Choroid plexus epithelial cell (primary cell): ENCODE measurements at regions not wholly inside any gene's neighbourhood (a gene's known extent, or its start where the extent isn't known, plus 50 kb on each side); places are given as distances from the start of the nearest gene placed in this dataset.

Experiments used
- DNase-seq: peaks from one replicate; pipeline ENCODE4 v3.0.0-alpha.2; 2010; ENCODE audit warnings: low read depth
- H3K4me3 ChIP-seq: 2 replicates; pipeline ENCODE4 v1.5.1; 2011; ENCODE audit warnings: low read depth, mild to moderate bottlenecking, control low read depth, low read length, moderate library complexity
- TF ChIP-seq, protein P1 (sequence below): conservative IDR thresholded peaks from 2 replicates; pipeline ENCODE4 v1.5.1; 2011; ENCODE audit warnings: low read depth, mild to moderate bottlenecking, control low read depth, inconsistent platforms, low read length, moderate library complexity

DNA sequence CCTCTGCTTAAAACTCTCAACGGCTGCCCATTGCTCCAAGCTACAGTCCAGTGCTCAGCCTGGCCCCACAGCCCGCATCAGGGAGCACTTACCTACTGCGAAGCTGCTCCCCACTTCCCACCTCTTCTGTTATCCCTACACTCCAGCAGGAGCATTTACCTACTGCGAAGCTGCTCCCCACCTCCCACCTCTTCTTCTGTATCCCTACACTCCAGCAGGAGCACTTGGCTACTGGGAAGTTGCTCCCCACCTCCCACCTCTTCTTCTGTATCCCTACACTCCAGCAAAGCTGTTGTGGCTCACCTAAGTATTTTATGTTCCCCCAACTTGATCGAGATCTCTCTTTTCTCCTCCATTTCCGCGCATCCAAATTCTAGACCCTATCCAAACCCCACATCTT lies 563.3 kb upstream of the ZFP42 start:
- no peak overlapping the region for H3K4me3 ChIP-seq
- TF ChIP-seq, protein P1, sequence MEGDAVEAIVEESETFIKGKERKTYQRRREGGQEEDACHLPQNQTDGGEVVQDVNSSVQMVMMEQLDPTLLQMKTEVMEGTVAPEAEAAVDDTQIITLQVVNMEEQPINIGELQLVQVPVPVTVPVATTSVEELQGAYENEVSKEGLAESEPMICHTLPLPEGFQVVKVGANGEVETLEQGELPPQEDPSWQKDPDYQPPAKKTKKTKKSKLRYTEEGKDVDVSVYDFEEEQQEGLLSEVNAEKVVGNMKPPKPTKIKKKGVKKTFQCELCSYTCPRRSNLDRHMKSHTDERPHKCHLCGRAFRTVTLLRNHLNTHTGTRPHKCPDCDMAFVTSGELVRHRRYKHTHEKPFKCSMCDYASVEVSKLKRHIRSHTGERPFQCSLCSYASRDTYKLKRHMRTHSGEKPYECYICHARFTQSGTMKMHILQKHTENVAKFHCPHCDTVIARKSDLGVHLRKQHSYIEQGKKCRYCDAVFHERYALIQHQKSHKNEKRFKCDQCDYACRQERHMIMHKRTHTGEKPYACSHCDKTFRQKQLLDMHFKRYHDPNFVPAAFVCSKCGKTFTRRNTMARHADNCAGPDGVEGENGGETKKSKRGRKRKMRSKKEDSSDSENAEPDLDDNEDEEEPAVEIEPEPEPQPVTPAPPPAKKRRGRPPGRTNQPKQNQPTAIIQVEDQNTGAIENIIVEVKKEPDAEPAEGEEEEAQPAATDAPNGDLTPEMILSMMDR = no peak
- DNase-seq = no peak

DNA sequence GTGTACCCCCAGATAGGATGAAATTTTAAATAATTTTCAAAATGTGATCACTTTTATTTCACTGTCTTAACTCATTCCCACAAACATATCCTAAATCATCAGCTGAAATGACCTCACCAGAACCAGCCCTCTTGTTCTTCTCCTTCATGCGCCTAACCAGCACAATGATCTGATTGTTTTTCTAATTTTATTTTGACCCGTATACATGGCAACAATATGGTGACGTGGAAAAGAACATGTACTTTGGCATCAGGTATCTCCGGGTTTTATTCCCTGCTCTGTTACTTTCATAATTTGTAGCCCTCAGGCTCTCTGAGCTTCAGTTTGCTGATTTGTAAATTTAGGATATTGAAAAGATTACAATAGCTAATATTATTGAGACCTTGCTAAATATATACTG lies 562.4 kb upstream of the ZFP42 start:
- TF ChIP-seq, protein P1 = no peak
- DNase-seq = no peak
- H3K4me3 ChIP-seq = no peak overlapping the region

DNA sequence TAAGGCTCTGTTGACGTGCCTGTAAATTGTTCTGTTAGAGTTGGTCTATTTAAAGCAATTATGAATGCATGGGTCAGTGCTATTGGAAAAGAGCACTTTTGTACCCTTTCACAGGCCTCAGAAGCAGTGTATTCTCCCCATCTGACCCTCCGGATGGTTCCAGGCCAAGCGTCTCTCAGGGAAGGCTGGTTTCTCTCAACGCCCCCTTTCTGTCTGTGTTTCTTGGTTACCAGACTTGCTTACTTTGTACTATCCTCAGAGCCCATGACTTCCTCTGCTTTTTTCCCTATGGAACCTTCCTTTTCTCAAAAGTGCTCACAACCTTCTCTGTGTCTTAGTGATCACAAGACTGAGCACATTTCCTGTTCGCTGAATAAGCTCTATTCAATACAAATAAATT lies 559.3 kb upstream of the ZFP42 start:
- TF ChIP-seq, protein P1 = no peak
- no peak overlapping the region for H3K4me3 ChIP-seq
- no peak for DNase-seq

DNA sequence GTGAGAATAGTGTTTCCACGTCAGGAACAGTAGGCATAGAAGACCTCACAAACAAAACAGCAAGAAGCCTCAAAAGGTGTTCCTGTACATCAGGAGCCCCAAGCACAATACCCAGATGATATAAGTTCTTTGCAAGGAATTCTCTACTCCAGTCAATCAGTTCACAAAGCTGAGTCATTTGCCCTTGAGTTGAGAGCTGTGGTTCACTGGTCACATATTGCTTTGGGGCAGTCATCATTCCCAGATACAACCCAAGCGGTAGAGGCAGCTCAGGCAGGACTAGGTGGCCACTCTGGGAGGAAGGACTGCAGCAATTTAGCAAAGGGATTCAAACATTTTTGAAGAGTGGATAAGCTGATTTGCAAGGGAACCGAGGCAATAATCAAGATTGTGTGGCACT lies 551.5 kb upstream of the ZFP42 start:
- DNase-seq = peak; percentile 1

DNA sequence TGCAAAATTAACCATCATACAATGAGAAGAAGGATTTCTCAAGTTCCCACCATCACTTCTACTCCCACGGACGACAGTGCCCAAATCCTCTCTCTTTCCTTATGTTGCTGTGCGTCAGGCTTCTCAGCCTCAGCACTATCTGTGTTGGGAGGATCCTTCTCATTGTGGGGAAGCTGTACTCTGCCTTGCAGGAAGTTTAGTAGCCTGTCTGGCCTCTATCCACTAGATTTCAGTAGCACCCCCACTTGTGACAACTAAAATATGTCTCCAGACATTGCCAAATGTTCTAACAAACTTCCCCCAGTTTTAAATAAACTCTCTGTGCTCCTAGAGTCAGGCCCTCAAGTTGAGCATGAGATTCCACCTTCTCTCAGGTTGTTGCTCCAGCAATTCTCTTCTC lies 545.9 kb upstream of the ZFP42 start:
- H3K4me3 ChIP-seq = no peak overlapping the region
- no peak for DNase-seq
- TF ChIP-seq, protein P1 = no peak

More for the DNA sequence above, 551.5 kb upstream of the ZFP42 start:
- no peak overlapping the region for H3K4me3 ChIP-seq
- TF ChIP-seq, protein P1 = no peak

DNA sequence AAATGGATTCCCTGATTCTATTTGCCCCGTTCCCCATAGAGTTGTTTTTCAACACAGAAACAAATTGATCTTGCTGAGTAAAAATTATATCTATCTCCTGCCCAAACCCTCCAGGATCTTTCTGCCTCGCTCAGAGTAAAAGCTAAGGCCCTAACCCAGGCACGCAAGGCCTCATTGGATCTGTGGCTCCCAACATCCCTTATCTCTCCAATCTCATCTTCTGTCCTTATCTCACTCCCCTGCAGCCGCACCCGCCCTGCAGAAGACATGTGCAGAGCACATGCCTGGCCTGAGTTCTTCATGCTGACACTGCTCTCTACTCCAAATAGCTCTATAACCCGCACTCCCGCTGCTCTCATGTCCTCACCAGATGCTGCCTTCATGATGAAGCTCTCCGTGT lies 543.8 kb upstream of the ZFP42 start:
- TF ChIP-seq, protein P1 = no peak
- no peak overlapping the region for H3K4me3 ChIP-seq
- no peak for DNase-seq

DNA sequence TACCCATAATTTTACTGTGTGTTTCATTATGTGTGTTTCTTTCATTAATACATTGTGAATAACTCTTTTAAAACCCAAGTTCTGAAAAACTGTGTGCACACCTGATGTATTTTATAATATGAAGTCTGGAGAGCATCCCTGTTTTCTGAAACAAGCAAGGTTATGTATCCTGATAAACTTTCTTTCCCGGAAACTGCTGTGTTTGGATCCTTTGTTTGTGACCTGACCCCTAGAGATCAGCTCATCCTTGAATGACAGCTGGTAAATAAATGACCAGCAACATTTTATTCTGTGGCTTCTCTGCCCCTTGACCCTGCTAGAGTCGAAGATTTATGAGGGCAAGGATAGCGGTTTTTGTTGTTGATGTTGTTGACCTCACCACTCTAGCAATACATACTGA lies 535.6 kb upstream of the ZFP42 start:
- no peak for DNase-seq
- TF ChIP-seq, protein P1 = no peak
- H3K4me3 ChIP-seq = no peak overlapping the region
